ENCODE measurements at regions not wholly inside any gene's neighbourhood (a gene's known extent, or its start where the extent isn't known, plus 50 kb on each side); places are given as distances from the start of the nearest gene placed in this dataset.

GRCh38 chr19:31071136-31071855 is 277.9 kb downstream of the TSHZ3 start:
- no peak for DNase-seq (ENCODE audit: low read depth)
- ChIA-PET POLR2A (no interaction called here), CTCF (interaction anchor here (1.3 kb wide), 1 partner anchor 9 kb away, joined by 3 read pairs; no protein-coding TSS in a partner anchor)
- Histone ChIP-seq H3K4me3 (ENCODE audit: low read depth, low read length) (no peak overlapping the region), H3K27me3 (ENCODE audit: control insufficient read depth, insufficient read depth, low read length) (peaks cover 3% of the 10 kb centered on the region), H3K36me3 (ENCODE audit: control insufficient read depth, insufficient read depth, low read length) (no peaks in the 10 kb centered on the region)
- no peak for TF ChIP-seq CTCF (IDR thresholded peaks at IDR 0.05; ENCODE audit: insufficient read depth, low read depth, low read length)

GRCh38 chr19:31070146-31071065 is 278.8 kb downstream of the TSHZ3 start:
- peaks cover 3% of the 10 kb centered on the region for H3K27me3 ChIP-seq (ENCODE audit: control insufficient read depth, insufficient read depth, low read length)
- CTCF ChIA-PET, result interaction anchor here (1.3 kb wide), 1 partner anchor 10 kb away, joined by 3 read pairs; no protein-coding TSS in a partner anchor
- no peak for DNase-seq (ENCODE audit: low read depth)
- TF ChIP-seq CTCF (IDR thresholded peaks at IDR 0.05; ENCODE audit: insufficient read depth, low read depth, low read length), result no peak
- H3K4me3 ChIP-seq (ENCODE audit: low read depth, low read length), result no peak overlapping the region
- no peaks in the 10 kb centered on the region for H3K36me3 ChIP-seq (ENCODE audit: control insufficient read depth, insufficient read depth, low read length)
- POLR2A ChIA-PET, result no interaction called here

- Histone ChIP-seq H3K27me3 (ENCODE audit: control insufficient read depth, insufficient read depth, low read length) (peaks cover 2% of the 10 kb centered on the region), H3K4me3 (ENCODE audit: low read depth, low read length) (no peak overlapping the region), H3K36me3 (ENCODE audit: control insufficient read depth, insufficient read depth, low read length) (no peaks in the 10 kb centered on the region)
- POLR2A ChIA-PET, result no interaction called here
- no peak for TF ChIP-seq CTCF (IDR thresholded peaks at IDR 0.05; ENCODE audit: insufficient read depth, low read depth, low read length)
- CTCF ChIA-PET, result no interaction called here
- DNase-seq (ENCODE audit: low read depth), result no peak
These were observed 281.0 kb downstream of the TSHZ3 start for GRCh38 chr19:31068268-31068667.

GRCh38 chr19:31066385-31066784 is 282.9 kb downstream of the TSHZ3 start:
- no peak overlapping the region for H3K4me3 ChIP-seq (ENCODE audit: low read depth, low read length)
- POLR2A ChIA-PET, result no interaction called here
- CTCF ChIA-PET, result no interaction called here
- no peaks in the 10 kb centered on the region for H3K27me3 ChIP-seq (ENCODE audit: control insufficient read depth, insufficient read depth, low read length)
- H3K36me3 ChIP-seq (ENCODE audit: control insufficient read depth, insufficient read depth, low read length), result no peaks in the 10 kb centered on the region
- DNase-seq (ENCODE audit: low read depth), result peak; percentile 9
- no peak for TF ChIP-seq CTCF (IDR thresholded peaks at IDR 0.05; ENCODE audit: insufficient read depth, low read depth, low read length)

GRCh38 chr19:31064491-31064890 is 284.7 kb downstream of the TSHZ3 start:
- Histone ChIP-seq H3K27me3 (ENCODE audit: control insufficient read depth, insufficient read depth, low read length) (no peaks in the 10 kb centered on the region), H3K36me3 (ENCODE audit: control insufficient read depth, insufficient read depth, low read length) (no peaks in the 10 kb centered on the region), H3K4me3 (ENCODE audit: low read depth, low read length) (no peak overlapping the region)
- ChIA-PET POLR2A (no interaction called here), CTCF (interaction anchor here (0.6 to 2.4 kb wide), 2 partner anchors 10 to 39 kb away, joined by 3 to 12 read pairs; no protein-coding TSS in a partner anchor)
- no peak for DNase-seq (ENCODE audit: low read depth)
- no peak for TF ChIP-seq CTCF (IDR thresholded peaks at IDR 0.05; ENCODE audit: insufficient read depth, low read depth, low read length)
